ENCODE measurements at regions not wholly inside any gene's neighbourhood (a gene's known extent, or its start where the extent isn't known, plus 50 kb on each side); places are given as distances from the start of the nearest gene placed in this dataset.
A peak's percentile ranks its signal among the peaks of the same experiment; 100 is the strongest.

DNA sequence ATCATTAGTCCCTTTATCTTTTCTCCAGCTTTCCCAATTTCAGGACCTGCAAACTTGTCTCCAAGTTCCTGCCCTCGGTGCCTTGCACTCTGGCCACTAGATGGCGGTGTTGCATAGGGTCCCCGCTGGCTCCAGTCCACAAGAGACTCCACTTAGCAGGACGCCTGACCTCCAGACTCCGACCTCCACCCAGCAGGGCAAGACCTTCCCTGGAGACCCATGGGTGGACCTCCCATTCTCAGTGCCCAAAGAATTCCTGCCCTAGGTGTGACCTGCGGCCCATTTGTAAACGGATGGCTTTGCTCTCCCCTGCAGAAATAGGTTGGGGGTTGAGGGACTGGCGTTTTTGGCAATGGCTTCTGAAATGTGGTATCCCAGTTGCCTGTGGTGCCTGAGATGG is 82.6 kb downstream of the LSM3 start:
- no peaks in the 10 kb centered on the region for H3K9me3 ChIP-seq
- no peak overlapping the region for H3K4me3 ChIP-seq
- H3K4me1 ChIP-seq, result peaks cover 3 to 28% (median 12%) of the 10 kb centered on the region in 3 donors
- H3K36me3 ChIP-seq, result no peaks in the 10 kb centered on the region
- DNase-seq, result no peak
- WGBS, 2 donors, result 0 to 18% methylated on average over 5 to 7 of the region's 8 CpGs
- H3K27me3 ChIP-seq, result peaks cover 0 to 29% (median 0%) of the 10 kb centered on the region in 4 donors
- no peak overlapping the region for H3K27ac ChIP-seq
- TF ChIP-seq, protein P1, sequence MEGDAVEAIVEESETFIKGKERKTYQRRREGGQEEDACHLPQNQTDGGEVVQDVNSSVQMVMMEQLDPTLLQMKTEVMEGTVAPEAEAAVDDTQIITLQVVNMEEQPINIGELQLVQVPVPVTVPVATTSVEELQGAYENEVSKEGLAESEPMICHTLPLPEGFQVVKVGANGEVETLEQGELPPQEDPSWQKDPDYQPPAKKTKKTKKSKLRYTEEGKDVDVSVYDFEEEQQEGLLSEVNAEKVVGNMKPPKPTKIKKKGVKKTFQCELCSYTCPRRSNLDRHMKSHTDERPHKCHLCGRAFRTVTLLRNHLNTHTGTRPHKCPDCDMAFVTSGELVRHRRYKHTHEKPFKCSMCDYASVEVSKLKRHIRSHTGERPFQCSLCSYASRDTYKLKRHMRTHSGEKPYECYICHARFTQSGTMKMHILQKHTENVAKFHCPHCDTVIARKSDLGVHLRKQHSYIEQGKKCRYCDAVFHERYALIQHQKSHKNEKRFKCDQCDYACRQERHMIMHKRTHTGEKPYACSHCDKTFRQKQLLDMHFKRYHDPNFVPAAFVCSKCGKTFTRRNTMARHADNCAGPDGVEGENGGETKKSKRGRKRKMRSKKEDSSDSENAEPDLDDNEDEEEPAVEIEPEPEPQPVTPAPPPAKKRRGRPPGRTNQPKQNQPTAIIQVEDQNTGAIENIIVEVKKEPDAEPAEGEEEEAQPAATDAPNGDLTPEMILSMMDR (IDR thresholded peaks at IDR 0.05), result peak; percentile 80 to 98 (median 97)
- TF ChIP-seq POLR2A (IDR thresholded peaks at IDR 0.05), result no peak
- intact Hi-C loops (cut with DNase I), result loop anchor here (2.0 kb wide), 1 partner anchor 202 kb away; no protein-coding TSS in a partner anchor

DNA sequence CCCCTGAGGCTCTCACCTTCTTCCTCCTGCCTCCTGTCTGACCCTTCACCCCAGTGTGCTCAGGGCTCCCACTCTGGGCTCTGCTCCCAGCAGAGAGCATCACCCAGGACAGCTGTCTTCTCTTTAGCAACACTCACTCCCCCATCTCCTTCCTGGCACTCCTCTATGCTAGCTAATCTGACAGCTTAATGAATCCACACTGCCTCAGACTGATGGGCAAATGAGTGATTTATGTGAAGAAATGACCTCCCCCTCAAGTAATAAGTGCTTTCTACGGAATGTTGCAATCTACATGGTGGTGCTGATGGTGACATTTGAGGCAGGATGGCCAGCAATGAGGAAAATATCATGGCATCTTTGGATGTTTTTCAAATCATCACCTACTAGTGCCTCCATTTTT is 83.6 kb downstream of the LSM3 start:
- Histone ChIP-seq H3K27me3 (peaks cover 0 to 39% (median 0%) of the 10 kb centered on the region in 4 donors), H3K27ac (no peak overlapping the region), H3K9me3 (no peaks in the 10 kb centered on the region), H3K36me3 (no peaks in the 10 kb centered on the region), H3K4me1 (peaks cover 0 to 26% (median 4%) of the 10 kb centered on the region in 3 donors), H3K4me3 (no peak overlapping the region)
- no peak for DNase-seq
- TF ChIP-seq, protein P1 (IDR thresholded peaks at IDR 0.05), result no peak
- no peak for TF ChIP-seq POLR2A (IDR thresholded peaks at IDR 0.05)
- intact Hi-C loops (cut with DNase I), result no loop called here
- WGBS, 2 donors, result 78 to 83% methylated on average over 1 of the region's 1 CpG

DNA sequence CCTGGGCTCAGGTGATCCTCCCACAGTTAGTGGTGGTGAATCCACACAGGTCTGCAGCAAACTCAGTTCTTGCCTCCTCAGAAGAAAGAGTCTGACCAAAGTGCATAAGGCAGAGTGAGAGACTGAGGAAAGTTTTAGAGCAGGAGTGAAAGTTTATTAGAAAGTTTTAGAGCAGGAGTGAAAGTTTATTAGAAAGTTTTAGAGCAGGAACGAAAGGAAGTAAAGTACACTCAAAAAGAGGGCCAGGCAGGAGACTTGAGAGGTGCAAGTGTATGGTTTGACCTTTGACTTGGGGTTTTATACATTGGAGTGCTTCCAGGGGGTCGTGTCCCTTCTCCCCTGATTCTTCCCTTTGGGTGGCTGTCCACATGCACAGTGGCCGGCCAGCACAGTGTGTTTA is 84.2 kb downstream of the LSM3 start:
- DNase-seq, result no peak
- 58 to 73% methylated on average over 3 of the region's 3 CpGs for WGBS, 2 donors
- intact Hi-C loops (cut with DNase I), result no loop called here
- H3K4me3 ChIP-seq, result no peak overlapping the region
- H3K36me3 ChIP-seq, result no peaks in the 10 kb centered on the region
- H3K27ac ChIP-seq, result no peak overlapping the region
- TF ChIP-seq, protein P1 (IDR thresholded peaks at IDR 0.05), result no peak
- TF ChIP-seq POLR2A (IDR thresholded peaks at IDR 0.05), result no peak
- H3K4me1 ChIP-seq, result peaks cover 0 to 24% (median 4%) of the 10 kb centered on the region in 3 donors
- H3K27me3 ChIP-seq, result peaks cover 0 to 46% (median 0%) of the 10 kb centered on the region in 4 donors
- no peaks in the 10 kb centered on the region for H3K9me3 ChIP-seq

DNA sequence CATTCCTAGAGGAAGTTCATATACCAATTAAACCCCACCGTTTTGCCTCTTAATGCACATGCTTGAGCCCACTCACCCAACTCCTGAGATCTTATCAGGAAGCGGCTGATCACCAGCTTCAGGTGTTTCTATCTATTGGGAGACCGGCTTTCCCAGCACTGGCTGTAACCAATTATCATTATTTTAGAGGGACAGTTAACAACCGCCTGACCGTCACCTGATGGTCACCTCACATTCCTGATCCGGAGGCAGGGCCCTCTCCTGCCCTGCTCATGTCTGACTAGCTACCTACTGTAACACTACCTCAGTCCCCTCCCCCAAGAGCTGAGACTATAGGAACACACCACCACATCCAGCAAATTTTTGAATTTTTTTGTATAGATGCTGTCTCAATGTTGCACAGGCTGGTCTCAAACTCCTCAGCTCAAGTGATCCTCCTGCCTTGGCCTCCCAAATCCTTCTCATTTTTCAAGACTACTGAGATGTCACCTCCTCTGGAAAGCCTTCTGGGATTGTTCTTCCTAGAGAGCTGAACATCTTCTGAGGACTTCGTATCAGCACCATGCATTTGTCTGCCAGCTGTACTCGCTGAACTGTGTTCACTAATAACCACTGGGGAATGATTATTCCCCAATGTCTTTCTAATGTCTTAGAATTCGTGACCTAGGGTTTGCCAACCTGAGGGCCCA is 84.8 kb downstream of the LSM3 start:
- no peaks in the 10 kb centered on the region for H3K36me3 ChIP-seq
- H3K27ac ChIP-seq, result no peak overlapping the region
- H3K9me3 ChIP-seq, result no peaks in the 10 kb centered on the region
- DNase-seq, result no peak
- intact Hi-C loops (cut with DNase I), result no loop called here
- peaks cover 0 to 46% (median 0%) of the 10 kb centered on the region in 4 donors for H3K27me3 ChIP-seq
- no peak overlapping the region for H3K4me3 ChIP-seq
- TF ChIP-seq, protein P1 (IDR thresholded peaks at IDR 0.05), result no peak
- no peak for TF ChIP-seq POLR2A (IDR thresholded peaks at IDR 0.05)
- 88 to 92% methylated on average over 8 to 9 of the region's 9 CpGs for WGBS, 2 donors
- H3K4me1 ChIP-seq, result peaks cover 0 to 24% (median 4%) of the 10 kb centered on the region in 3 donors

DNA sequence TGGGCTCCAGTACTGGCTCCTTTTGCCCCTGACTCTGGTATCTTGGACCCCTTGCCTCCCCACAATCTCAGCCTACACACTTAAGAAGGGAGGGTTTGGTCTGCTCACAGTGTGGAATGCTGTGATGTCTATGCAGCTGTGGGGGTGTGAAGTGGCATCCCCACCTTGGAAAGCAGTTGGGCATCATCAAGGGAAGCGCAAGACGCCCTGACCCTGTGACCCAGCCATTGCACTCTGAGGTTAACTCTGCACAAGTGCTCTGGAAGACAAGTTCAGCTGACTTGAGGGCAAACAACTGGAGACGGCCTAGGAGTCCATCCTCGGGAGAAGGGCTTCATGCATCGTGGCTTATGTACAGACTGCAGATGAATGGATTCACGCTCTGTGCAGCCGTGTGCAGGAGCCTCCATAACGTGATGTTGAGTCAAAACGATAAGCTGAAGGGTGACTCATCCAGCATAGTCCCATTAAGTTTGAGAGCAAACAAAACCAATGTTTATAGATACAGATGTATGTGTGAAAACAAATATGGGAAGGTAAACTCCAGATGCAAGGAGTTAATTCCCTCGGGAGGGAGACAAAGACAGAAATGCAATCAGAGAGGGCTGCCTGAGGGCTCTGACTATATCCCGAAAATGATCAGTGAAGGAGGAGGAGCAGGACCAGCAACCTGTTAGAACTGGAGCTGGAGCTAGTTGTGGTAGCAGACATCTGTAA is 86.8 kb downstream of the LSM3 start:
- Histone ChIP-seq H3K36me3 (no peaks in the 10 kb centered on the region), H3K27me3 (peaks cover 0 to 48% (median 0%) of the 10 kb centered on the region in 4 donors), H3K9me3 (no peaks in the 10 kb centered on the region), H3K4me1 (peaks cover 0 to 24% (median 4%) of the 10 kb centered on the region in 3 donors), H3K27ac (no peak overlapping the region), H3K4me3 (no peak overlapping the region)
- intact Hi-C loops (cut with DNase I), result no loop called here
- WGBS, 2 donors, result 26 to 38% methylated on average over 6 to 8 of the region's 11 CpGs
- TF ChIP-seq, protein P1 (IDR thresholded peaks at IDR 0.05), result no peak
- TF ChIP-seq POLR2A (IDR thresholded peaks at IDR 0.05), result no peak
- DNase-seq, result no peak
